ENCODE measurements at regions not wholly inside any gene's neighbourhood (a gene's known extent, or its start where the extent isn't known, plus 50 kb on each side); places are given as distances from the start of the nearest gene placed in this dataset.

GRCh38 chr2:145875016-145875415 is 1355.1 kb upstream of the ZEB2 start:
- DNase-seq (ENCODE audit: low read depth, low spot score) = no peak

GRCh38 chr2:145874466-145874865 is 1354.5 kb upstream of the ZEB2 start:
- DNase-seq (ENCODE audit: low read depth, low spot score) = no peak

GRCh38 chr2:145864501-145864900 is 1344.6 kb upstream of the ZEB2 start:
- no peak for DNase-seq (ENCODE audit: low read depth, low spot score)

- DNase-seq (ENCODE audit: low read depth, low spot score) = no peak
Observed at GRCh38 chr2:145861940-145862339, 1342.0 kb upstream of the ZEB2 start.

GRCh38 chr2:145860083-145860482 is 1340.2 kb upstream of the ZEB2 start:
- no peak for DNase-seq (ENCODE audit: low read depth, low spot score)

- DNase-seq (ENCODE audit: low read depth, low spot score) = no peak
Observed at GRCh38 chr2:145855142-145855541, 1335.2 kb upstream of the ZEB2 start.

GRCh38 chr2:145854039-145854755 is 1334.3 kb upstream of the ZEB2 start:
- no peak for DNase-seq (ENCODE audit: low read depth, low spot score)

GRCh38 chr2:145851730-145852129 is 1331.8 kb upstream of the ZEB2 start:
- no peak for DNase-seq (ENCODE audit: low read depth, low spot score)

GRCh38 chr2:145849466-145849865 is 1329.5 kb upstream of the ZEB2 start:
- DNase-seq (ENCODE audit: low read depth, low spot score) = no peak

- no peak for DNase-seq (ENCODE audit: low read depth, low spot score)
Observed at GRCh38 chr2:145846982-145847381, 1327.1 kb upstream of the ZEB2 start.

- DNase-seq (ENCODE audit: low read depth, low spot score) = no peak
Observed at GRCh38 chr2:145845923-145846322, 1326.0 kb upstream of the ZEB2 start.

GRCh38 chr2:145845207-145845894 is 1325.4 kb upstream of the ZEB2 start:
- DNase-seq (ENCODE audit: low read depth, low spot score) = no peak

GRCh38 chr2:145841973-145842372 is 1322.1 kb upstream of the ZEB2 start:
- no peak for DNase-seq (ENCODE audit: low read depth, low spot score)

GRCh38 chr2:145836986-145837385 is 1317.1 kb upstream of the ZEB2 start:
- no peak for DNase-seq (ENCODE audit: low read depth, low spot score)

GRCh38 chr2:145835665-145836064 is 1315.7 kb upstream of the ZEB2 start:
- DNase-seq (ENCODE audit: low read depth, low spot score) = no peak

- no peak for DNase-seq (ENCODE audit: low read depth, low spot score)
Observed at GRCh38 chr2:145832681-145833080, 1312.8 kb upstream of the ZEB2 start.

GRCh38 chr2:145829931-145830330 is 1310.0 kb upstream of the ZEB2 start:
- DNase-seq (ENCODE audit: low read depth, low spot score) = no peak

GRCh38 chr2:145827235-145827634 is 1307.3 kb upstream of the ZEB2 start:
- DNase-seq (ENCODE audit: low read depth, low spot score) = no peak

- no peak for DNase-seq (ENCODE audit: low read depth, low spot score)
Observed at GRCh38 chr2:145824384-145824783, 1304.5 kb upstream of the ZEB2 start.

- no peak for DNase-seq (ENCODE audit: low read depth, low spot score)
Observed at GRCh38 chr2:145822892-145823534, 1303.1 kb upstream of the ZEB2 start.

- DNase-seq (ENCODE audit: low read depth, low spot score) = no peak
Observed at GRCh38 chr2:145820651-145821050, 1300.7 kb upstream of the ZEB2 start.

GRCh38 chr2:145818890-145819504 is 1299.1 kb upstream of the ZEB2 start:
- DNase-seq (ENCODE audit: low read depth, low spot score) = no peak
